Urinary bladder (tissue), 3 donors: ENCODE measurements at regions not wholly inside any gene's neighbourhood (a gene's known extent, or its start where the extent isn't known, plus 50 kb on each side); places are given as distances from the start of the nearest gene placed in this dataset.

Source experiments
- DNase-seq: peaks from one replicate; pipeline ENCODE4 v3.0.0-alpha.2; 2015; ENCODE audit errors: extremely low spot score
- H3K27ac ChIP-seq: one replicate; pipeline ENCODE4 v1.5.1; 2013; ENCODE audit warnings: low read depth, mild to moderate bottlenecking, moderate library complexity
- H3K36me3 ChIP-seq: one replicate; pipeline ENCODE4 v1.6.1; 2013; ENCODE audit warnings: mild to moderate bottlenecking, moderate library complexity; ENCODE audit not compliant: insufficient read depth
- H3K4me1 ChIP-seq: one replicate; pipeline ENCODE4 v1.6.1; 2013; ENCODE audit warnings: mild to moderate bottlenecking, moderate library complexity; ENCODE audit not compliant: insufficient read depth
- H3K4me3 ChIP-seq: one replicate; pipeline ENCODE4 v1.5.1; 2013; ENCODE audit warnings: low read depth, low read length
- WGBS: extraction: QIAGEN DNeasy Blood & Tissue Kit; methylation state at CpG from one replicate; pipeline ENCODE4 v1.1.7; 2013; 5-methylcytosine and 5-hydroxymethylcytosine counted together
- donor health status: healthy with polysubstance abuse.
- donor health status: healthy.

DNA sequence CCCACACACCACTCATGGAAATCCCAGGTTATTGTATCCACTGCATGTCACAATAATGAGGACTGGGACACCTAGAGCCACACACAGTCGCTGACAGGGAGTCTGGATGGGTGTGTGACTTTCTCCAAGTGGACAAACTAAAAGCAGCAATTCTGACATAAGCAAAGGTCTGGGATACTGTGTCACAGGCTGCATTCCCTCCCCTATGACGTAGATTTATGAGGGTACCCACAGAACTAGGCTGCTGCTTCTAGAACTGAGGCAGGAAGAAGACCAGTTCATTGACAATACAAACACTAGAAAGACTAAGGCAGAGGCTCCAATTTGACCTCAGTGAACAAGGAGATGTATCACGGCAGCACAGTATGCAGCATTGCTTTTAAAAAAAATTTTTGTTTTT is 63.6 kb upstream of the TBCA start:
- H3K4me1 ChIP-seq: no peaks in the 10 kb centered on the region
- DNase-seq: no peak
- H3K36me3 ChIP-seq: no peaks in the 10 kb centered on the region
- no peak overlapping the region for H3K4me3 ChIP-seq
- WGBS: 79% methylated on average over 3 of the region's 3 CpGs
- H3K27ac ChIP-seq: no peak overlapping the region

DNA sequence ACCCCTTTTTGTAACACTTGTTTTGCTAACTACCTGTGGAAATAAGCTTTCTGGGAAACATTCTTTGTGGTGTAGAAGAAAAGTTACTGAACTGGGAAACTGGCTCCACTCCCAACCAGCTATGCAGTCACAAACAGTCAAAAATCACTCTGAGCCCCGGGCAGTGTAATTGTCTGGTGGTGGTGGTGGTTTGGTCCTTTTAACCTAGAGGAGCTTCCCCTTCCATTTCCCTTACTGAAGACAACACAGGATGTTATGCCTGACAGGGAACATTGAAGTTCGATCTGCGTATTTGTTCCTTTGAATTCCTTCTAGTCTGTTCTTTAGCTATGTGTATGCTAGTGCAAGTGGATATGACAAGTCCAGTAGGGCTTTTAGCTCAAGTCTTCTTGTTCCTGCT is 56.8 kb upstream of the TBCA start:
- DNase-seq: no peak
- no peaks in the 10 kb centered on the region for H3K4me1 ChIP-seq
- H3K27ac ChIP-seq: no peak overlapping the region
- H3K36me3 ChIP-seq: no peaks in the 10 kb centered on the region
- WGBS: 53% methylated on average over 3 of the region's 3 CpGs
- H3K4me3 ChIP-seq: no peak overlapping the region

GRCh38 chr5:77832166-77832770 is 56.1 kb upstream of the TBCA start:
- WGBS: 82% methylated on average over 5 of the region's 5 CpGs
- Histone ChIP-seq H3K4me1 (no peaks in the 10 kb centered on the region), H3K4me3 (no peak overlapping the region), H3K27ac (no peak overlapping the region), H3K36me3 (no peaks in the 10 kb centered on the region)
- DNase-seq: no peak

DNA sequence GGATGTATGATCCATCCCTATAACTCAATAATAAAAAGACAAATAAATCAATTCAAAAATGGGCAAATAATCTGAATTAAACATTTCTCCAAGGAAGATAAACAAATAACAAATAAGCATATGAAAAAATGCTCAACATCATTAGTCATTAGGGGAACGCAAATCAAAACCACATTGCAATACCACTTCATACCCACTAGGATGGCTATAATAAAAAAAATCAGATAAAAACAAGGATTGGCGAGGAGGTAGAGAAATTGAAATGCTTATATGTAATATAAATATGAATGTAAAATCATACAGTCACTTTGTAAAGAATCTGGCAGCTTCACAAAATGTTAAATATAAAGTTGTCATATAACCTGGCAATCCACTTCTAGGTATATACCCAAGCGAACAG is 52.3 kb upstream of the TBCA start:
- WGBS: 73% methylated on average over 3 of the region's 3 CpGs
- Histone ChIP-seq H3K36me3 (no peaks in the 10 kb centered on the region), H3K27ac (no peak overlapping the region), H3K4me1 (no peaks in the 10 kb centered on the region), H3K4me3 (no peak overlapping the region)
- no peak for DNase-seq
